ENCODE measurements at regions not wholly inside any gene's neighbourhood (a gene's known extent, or its start where the extent isn't known, plus 50 kb on each side); places are given as distances from the start of the nearest gene placed in this dataset.
A peak's percentile ranks its signal among the peaks of the same experiment; 100 is the strongest.

DNA sequence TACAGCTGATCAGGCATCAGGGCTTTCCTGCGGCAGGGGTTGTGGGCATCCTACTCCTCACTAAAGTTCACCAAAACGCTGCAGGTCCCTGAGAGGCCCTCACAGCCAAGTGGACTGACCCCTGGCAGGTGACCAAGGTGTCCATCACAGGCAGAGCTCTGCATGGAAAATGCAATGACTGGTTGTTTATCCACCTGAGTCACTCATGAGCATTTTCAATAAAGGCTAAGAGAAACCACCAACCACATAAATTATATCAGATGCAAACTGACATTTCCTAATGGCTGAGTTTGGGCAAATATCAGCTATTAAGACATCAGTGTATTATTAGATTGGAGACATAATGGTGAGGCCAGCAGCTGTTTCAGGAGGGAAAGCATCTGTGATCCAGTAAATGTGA is 152.7 kb upstream of the SYNDIG1 start:
- intact Hi-C loops (cut with micrococcal nuclease) = no loop called here
- Mint-ChIP-seq H3K27ac (no peak overlapping the region), H3K4me1 (ENCODE audit: low read depth) (peaks cover 25% of the 10 kb centered on the region), H3K9me3 (no peaks in the 10 kb centered on the region), H3K27me3 (ENCODE audit: insufficient read depth) (peaks cover 3% of the 10 kb centered on the region), H3K4me3 (no peak overlapping the region), H3K36me3 (ENCODE audit: low read depth) (no peaks in the 10 kb centered on the region)
- no peak for DNase-seq (ENCODE audit: low spot score)

DNA sequence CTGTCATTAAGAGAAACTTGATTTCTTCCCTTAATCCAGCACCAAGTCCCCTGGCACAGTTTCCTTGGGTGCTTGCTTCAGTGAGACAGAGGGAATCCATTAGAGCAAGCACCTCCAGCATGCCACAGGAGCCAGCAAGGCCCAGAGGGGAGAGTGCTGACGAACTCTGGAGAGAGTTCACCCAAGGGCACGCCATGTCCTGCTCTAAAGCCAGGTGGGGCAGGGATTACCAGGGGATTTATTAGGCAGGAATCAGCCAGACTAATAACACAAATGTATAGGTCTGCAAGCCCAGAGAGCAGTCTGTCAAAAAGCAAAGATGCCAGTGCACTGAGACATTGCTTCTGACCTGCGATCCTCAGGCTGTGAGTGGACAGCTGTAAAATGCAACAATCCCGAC is 155.4 kb upstream of the SYNDIG1 start:
- Mint-ChIP-seq H3K36me3 (ENCODE audit: low read depth) (no peaks in the 10 kb centered on the region), H3K27ac (no peak overlapping the region), H3K9me3 (no peaks in the 10 kb centered on the region), H3K4me3 (no peak overlapping the region), H3K27me3 (ENCODE audit: insufficient read depth) (peaks cover 5% of the 10 kb centered on the region), H3K4me1 (ENCODE audit: low read depth) (peaks cover 19% of the 10 kb centered on the region)
- DNase-seq (ENCODE audit: low spot score) = no peak
- intact Hi-C loops (cut with micrococcal nuclease) = no loop called here

DNA sequence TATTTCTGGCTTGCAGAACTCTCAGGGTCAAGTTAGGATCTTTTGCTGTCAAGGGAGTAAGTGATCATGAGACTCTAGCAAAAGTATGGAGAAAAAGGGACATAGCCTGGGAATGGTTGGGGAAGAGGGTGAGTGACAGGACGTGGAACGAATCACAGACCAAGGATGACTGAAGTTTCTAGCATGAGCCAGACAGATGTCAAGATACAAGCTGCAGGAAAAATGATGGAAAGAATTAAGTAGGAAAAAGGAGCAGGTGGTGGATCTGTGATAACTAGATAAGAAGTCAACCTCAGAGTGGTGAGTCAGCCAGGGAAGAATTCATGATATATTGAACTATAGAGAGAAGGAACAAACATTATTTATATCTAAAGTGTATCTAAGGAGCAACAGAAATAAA is 159.8 kb upstream of the SYNDIG1 start:
- Mint-ChIP-seq H3K4me1 (ENCODE audit: low read depth) (no peaks in the 10 kb centered on the region), H3K27me3 (ENCODE audit: insufficient read depth) (peaks cover 7% of the 10 kb centered on the region), H3K27ac (no peak overlapping the region), H3K9me3 (no peaks in the 10 kb centered on the region), H3K36me3 (ENCODE audit: low read depth) (no peaks in the 10 kb centered on the region), H3K4me3 (no peak overlapping the region)
- no peak for DNase-seq (ENCODE audit: low spot score)
- intact Hi-C loops (cut with micrococcal nuclease) = no loop called here

DNA sequence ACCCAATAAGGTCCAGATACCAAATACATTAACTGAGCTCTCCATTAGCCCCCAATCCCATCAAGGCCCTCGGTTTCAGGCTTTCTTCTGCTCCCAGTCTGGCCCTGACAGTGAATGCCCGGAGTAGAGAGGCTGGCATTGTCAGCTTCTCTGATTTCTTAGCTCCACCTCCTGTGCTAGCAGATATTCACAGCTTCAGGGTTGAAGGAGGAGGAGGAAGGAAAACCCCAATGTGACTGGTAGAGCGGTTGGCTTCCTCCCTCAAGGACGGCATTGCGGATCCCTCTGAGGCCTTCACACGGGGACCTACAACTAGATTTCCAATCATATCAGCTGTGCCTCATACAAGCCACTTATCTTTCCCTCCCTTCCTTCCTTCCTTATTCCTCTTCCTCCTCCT is 164.1 kb upstream of the SYNDIG1 start:
- no peaks in the 10 kb centered on the region for H3K36me3 Mint-ChIP-seq (ENCODE audit: low read depth)
- no peaks in the 10 kb centered on the region for H3K4me1 Mint-ChIP-seq (ENCODE audit: low read depth)
- H3K9me3 Mint-ChIP-seq = no peaks in the 10 kb centered on the region
- intact Hi-C loops (cut with micrococcal nuclease) = no loop called here
- peaks cover 2% of the 10 kb centered on the region for H3K27me3 Mint-ChIP-seq (ENCODE audit: insufficient read depth)
- no peak overlapping the region for H3K4me3 Mint-ChIP-seq
- no peak overlapping the region for H3K27ac Mint-ChIP-seq
- DNase-seq (ENCODE audit: low spot score) = no peak

DNA sequence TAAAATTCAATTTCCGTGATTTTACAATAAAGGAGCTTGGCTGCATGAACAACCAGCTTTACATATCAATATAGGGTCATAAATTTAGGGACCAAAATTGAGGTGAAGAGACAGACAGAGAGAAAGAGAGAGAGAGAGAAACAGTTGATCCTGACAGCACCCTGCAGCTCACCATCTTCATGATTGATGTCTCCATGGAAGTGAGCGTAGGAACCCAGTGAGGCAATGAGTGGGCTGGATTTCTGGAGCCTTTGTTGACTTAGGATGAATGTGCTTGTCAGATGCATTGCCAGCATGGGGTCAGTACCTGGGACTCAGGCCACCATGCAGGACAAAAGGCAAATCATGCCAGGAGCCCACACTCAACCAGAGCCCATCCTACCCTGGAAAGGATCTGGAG is 165.1 kb upstream of the SYNDIG1 start:
- Mint-ChIP-seq H3K36me3 (ENCODE audit: low read depth) (no peaks in the 10 kb centered on the region), H3K27ac (no peak overlapping the region), H3K9me3 (no peaks in the 10 kb centered on the region), H3K4me1 (ENCODE audit: low read depth) (no peaks in the 10 kb centered on the region), H3K4me3 (no peak overlapping the region), H3K27me3 (ENCODE audit: insufficient read depth) (peaks cover 6% of the 10 kb centered on the region)
- no peak for DNase-seq (ENCODE audit: low spot score)
- intact Hi-C loops (cut with micrococcal nuclease) = no loop called here

DNA sequence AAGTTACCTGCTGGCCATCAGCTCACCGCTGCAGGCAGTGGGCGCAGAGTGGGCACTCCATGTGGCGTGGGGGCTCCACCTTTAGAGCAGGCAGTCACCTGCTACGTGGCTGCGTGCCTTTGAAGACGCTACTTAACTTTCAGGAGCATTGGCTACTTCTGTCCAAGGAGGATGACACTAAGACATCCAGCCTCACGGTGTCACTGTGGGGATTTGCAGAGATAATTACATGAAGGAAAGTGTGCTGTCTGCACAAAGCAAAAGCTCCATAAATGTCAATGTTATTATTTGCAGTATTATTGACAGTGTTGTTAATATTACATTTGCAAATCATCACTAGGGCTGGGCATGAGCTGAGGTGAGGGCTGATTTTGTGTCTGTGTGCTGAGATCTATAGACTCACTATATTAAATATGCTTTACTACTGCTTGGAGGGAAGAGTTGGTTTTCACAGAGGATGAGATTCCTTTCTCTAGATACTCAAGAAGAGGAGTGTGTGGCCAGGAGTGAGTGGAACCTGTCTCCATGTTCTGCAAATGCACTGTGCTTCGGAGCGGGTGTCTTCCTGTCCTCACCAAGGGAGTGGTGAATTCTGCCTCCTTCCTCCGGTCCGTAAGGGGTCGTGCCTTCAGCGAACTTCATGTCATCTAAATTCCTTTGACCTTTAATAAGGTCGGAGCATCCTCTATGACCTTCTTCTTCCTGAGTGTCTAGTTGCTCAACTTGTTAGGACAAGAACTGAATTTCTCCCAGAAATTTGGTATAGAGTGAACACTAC is 165.8 kb upstream of the SYNDIG1 start:
- no peaks in the 10 kb centered on the region for H3K9me3 Mint-ChIP-seq
- H3K4me3 Mint-ChIP-seq = no peak overlapping the region
- H3K27me3 Mint-ChIP-seq (ENCODE audit: insufficient read depth) = peaks cover 9% of the 10 kb centered on the region
- H3K36me3 Mint-ChIP-seq (ENCODE audit: low read depth) = no peaks in the 10 kb centered on the region
- H3K4me1 Mint-ChIP-seq (ENCODE audit: low read depth) = no peaks in the 10 kb centered on the region
- intact Hi-C loops (cut with micrococcal nuclease) = no loop called here
- no peak overlapping the region for H3K27ac Mint-ChIP-seq
- DNase-seq (ENCODE audit: low spot score) = no peak

DNA sequence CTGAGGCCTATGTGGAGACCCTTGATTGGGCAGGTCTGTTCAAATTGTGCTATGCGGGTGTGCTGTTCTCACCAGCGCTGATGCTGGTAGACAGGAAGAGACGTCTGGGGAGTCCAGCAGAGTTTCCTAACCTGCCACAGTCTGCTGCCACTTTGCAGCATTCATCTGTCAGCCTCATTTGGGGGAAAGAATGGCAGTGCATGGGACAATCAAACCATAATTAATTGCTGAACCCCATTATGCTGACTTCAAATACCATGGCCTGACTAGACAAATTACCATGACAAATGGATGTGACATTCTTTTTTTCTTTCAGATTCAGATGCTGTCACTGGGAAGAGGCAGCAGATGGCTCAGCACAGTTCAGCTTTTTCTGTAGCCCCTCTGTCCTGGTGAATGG is 171.4 kb upstream of the SYNDIG1 start:
- intact Hi-C loops (cut with micrococcal nuclease) = no loop called here
- Mint-ChIP-seq H3K4me3 (no peak overlapping the region), H3K9me3 (no peaks in the 10 kb centered on the region), H3K36me3 (ENCODE audit: low read depth) (no peaks in the 10 kb centered on the region), H3K4me1 (ENCODE audit: low read depth) (no peaks in the 10 kb centered on the region), H3K27ac (no peak overlapping the region), H3K27me3 (ENCODE audit: insufficient read depth) (peaks cover 9% of the 10 kb centered on the region)
- no peak for DNase-seq (ENCODE audit: low spot score)

DNA sequence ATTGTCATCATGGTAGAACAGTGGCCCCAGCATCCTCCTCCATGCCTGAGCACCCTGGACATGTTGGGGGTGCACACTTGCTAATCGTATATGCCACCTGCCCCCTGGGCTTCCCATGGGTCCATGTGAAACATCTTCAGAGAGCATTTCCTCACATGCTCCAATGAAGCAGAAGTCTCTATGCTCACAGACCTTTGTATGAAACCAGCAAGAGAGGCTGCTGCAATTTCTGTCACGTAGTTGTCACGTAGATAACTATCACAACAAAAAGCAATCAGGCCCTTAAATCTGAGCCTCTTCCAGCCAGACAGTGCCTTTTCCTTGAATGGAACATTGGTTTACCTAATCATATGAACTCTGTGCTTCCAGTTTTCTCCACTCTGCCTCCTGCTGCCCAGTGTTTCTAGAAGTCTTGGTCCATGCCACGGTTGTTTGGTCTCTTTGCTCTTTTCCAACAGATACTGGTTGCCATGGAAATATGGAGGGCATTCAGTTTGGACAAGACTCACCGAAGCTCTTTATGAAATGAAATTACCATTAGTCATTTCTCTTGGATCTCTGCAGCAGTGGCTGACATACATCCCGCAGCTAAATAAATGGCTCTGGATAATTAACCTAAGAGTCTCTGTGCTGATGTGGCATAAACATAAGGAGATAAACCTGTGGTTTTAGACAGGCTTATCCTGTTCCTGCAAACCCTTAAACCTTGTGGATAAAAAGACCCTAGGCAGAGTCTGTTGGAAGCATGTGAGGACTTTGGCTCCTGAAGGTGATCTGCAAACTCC is 172.8 kb upstream of the SYNDIG1 start:
- intact Hi-C loops (cut with micrococcal nuclease) = no loop called here
- Mint-ChIP-seq H3K4me1 (ENCODE audit: low read depth) (no peaks in the 10 kb centered on the region), H3K27me3 (ENCODE audit: insufficient read depth) (peaks cover 9% of the 10 kb centered on the region), H3K4me3 (no peak overlapping the region), H3K27ac (no peak overlapping the region), H3K9me3 (no peaks in the 10 kb centered on the region), H3K36me3 (ENCODE audit: low read depth) (no peaks in the 10 kb centered on the region)
- no peak for DNase-seq (ENCODE audit: low spot score)

DNA sequence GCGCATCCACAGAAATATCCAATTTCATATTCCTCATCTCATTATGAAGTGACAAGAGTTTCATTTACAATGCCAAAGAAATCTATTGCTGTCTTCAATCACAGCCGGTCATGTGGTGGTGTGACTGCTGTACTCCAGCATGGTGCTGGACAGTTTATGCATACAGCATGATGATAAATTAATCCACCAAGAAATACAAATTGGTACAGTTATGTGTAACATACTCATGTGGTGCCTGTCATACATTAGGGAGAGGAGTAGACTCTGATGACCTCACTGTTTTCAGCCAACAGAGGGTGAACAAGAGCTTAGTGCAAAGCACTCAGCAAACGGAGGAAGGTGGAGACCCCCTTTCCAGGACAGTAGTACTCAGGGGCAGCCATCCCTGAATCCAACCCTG is 178.4 kb upstream of the SYNDIG1 start:
- H3K4me1 Mint-ChIP-seq (ENCODE audit: low read depth) = peaks cover 13% of the 10 kb centered on the region
- intact Hi-C loops (cut with micrococcal nuclease) = no loop called here

DNA sequence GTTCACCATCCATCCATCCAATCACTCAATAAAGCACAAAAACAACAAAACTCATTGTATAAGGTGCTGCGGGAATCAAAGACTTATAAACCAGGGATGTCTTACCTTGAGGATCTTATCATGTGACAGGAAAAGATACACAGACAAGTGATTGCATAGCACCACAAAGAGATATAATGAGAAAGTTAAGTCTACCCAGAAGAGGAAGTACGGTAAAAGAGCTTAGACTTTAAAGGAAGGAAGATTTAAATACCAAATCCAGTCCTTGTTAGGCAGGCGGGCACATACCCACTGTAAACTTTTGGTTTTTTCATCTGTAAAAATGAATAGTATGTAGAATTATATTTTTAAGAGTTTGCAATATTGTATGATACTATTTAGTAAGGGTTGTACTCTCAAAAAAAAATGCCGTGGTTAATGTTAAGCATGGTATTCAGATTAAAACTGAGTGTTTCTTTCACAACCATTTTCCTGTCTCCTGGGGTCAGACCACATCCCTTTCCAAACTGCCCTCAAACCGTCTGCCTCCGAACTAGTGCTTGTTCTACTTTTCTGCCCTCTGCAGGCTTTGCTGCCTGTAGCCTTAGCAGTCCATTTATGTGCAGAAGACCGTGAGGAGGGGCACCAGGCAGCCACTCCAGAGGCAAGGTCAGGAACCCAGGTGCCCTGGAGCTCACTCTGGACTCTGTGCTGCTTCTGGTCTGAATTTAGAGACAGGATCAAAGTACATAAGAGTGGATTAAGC is 179.5 kb upstream of the SYNDIG1 start:
- Mint-ChIP-seq H3K4me1 (ENCODE audit: low read depth) (peaks cover 13% of the 10 kb centered on the region), H3K27ac (peak overlapping the region; percentile 54), H3K36me3 (ENCODE audit: low read depth) (peaks cover 2% of the 10 kb centered on the region), H3K27me3 (ENCODE audit: insufficient read depth) (peaks cover 4% of the 10 kb centered on the region), H3K4me3 (peak overlapping the region; percentile 45), H3K9me3 (peaks cover 11% of the 10 kb centered on the region)
- intact Hi-C loops (cut with micrococcal nuclease) = no loop called here
- DNase-seq (ENCODE audit: low spot score) = peak; percentile 33

More for the DNA sequence above, 178.4 kb upstream of the SYNDIG1 start:
- Mint-ChIP-seq H3K4me3 (no peak overlapping the region), H3K9me3 (peaks cover 11% of the 10 kb centered on the region), H3K27me3 (ENCODE audit: insufficient read depth) (peaks cover 4% of the 10 kb centered on the region), H3K36me3 (ENCODE audit: low read depth) (peaks cover 2% of the 10 kb centered on the region), H3K27ac (no peak overlapping the region)
- no peak for DNase-seq (ENCODE audit: low spot score)

DNA sequence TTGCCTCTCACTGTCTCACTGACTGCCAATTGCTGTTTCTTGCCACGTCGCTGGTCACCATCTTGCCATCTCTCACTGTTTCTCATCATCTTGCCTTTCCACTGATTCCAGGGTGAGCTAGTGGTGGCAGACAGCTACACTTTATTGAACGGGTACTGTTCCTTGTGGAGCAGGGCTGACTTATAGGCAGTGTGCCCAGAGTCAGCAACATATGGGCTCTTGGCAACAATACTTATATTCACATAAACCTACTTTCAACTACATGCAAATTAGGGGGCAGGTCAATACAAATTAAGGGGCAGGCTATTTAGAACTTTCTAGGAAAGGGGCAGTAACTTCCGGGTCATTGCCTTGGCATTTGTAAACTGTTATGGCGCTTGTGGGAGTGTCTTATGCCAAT is 186.2 kb upstream of the SYNDIG1 start:
- H3K36me3 Mint-ChIP-seq (ENCODE audit: low read depth) = no peaks in the 10 kb centered on the region
- no peak for DNase-seq (ENCODE audit: low spot score)
- intact Hi-C loops (cut with micrococcal nuclease) = no loop called here
- H3K9me3 Mint-ChIP-seq = peaks cover 8% of the 10 kb centered on the region
- H3K4me3 Mint-ChIP-seq = no peak overlapping the region
- peaks cover 7% of the 10 kb centered on the region for H3K27me3 Mint-ChIP-seq (ENCODE audit: insufficient read depth)
- no peaks in the 10 kb centered on the region for H3K4me1 Mint-ChIP-seq (ENCODE audit: low read depth)
- no peak overlapping the region for H3K27ac Mint-ChIP-seq

DNA sequence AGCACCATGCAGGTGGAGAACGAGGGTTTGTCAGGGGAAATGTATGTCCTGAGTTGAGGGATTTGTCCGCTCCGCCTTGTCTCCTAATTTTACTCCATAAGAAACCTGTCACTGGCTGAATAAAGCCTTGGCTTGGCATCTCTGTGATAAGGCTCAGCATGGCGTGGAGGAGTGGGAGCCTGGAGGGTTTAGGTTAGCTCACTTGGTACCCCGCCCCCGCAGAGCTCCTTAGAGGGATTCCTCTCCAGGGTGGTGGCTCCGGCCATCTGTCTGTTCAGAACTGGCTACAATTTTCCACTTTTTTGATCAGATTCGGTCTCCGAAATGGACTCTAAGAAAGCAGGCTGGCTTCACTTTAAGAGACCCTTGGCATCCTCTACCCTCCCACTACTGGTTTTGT is 192.2 kb upstream of the SYNDIG1 start:
- intact Hi-C loops (cut with micrococcal nuclease) = no loop called here
- H3K4me3 Mint-ChIP-seq = no peak overlapping the region
- no peaks in the 10 kb centered on the region for H3K36me3 Mint-ChIP-seq (ENCODE audit: low read depth)
- H3K9me3 Mint-ChIP-seq = peaks cover 8% of the 10 kb centered on the region
- no peak for DNase-seq (ENCODE audit: low spot score)
- H3K27ac Mint-ChIP-seq = no peak overlapping the region
- peaks cover 6% of the 10 kb centered on the region for H3K4me1 Mint-ChIP-seq (ENCODE audit: low read depth)
- H3K27me3 Mint-ChIP-seq (ENCODE audit: insufficient read depth) = peaks cover 15% of the 10 kb centered on the region

Measured in activated T-helper 1 cell treated with anti-CD3 and anti-CD28 coated beads, Interleukin-12 subunit alpha, Interleukin-12 subunit beta, Interleukin-2, Interleukin-4 antibody, amounts not matched to agents 30 ng/mL and 10 ng/mL and 1 ng/mL, durations not matched to agents 14 hours and 24 hours and 36 hours (primary cell).